K562 (cell line): ENCODE measurements at regions not wholly inside any gene's neighbourhood (a gene's known extent, or its start where the extent isn't known, plus 50 kb on each side); places are given as distances from the start of the nearest gene placed in this dataset.

Source experiments
- ATAC-seq: fragments of 200-7000 bp; cut with Tn5 transposase; 3 replicates; pipeline ENCODE4 v1.9.1; 2020; ENCODE audit warnings: moderate library complexity
- BruUV-seq: library from RNA; stranded (reverse); fragments of 400-500 nt; replicated peaks from 2 replicates; lab custom pipeline; 2021; lab: Mats Ljungman, UMichigan
- CTCF ChIA-PET: fragments of 300-600 bp; formaldehyde crosslinking; extraction: SDS; loops from one replicate; lab custom pipeline; 2021; ENCODE audit warnings: low intra/inter-chr PET ratio; lab: Yijun Ruan, JAX
- POLR2A ChIA-PET: fragments of 300-600, 350-650 bp; sonication (Branson Sonifier 250); formaldehyde crosslinking; extraction: SDS; loops from one replicate; lab custom pipeline; 2021; ENCODE audit warnings: antibody characterized with exemption, inconsistent platforms; lab: Yijun Ruan, JAX
- DNase-seq, 4 experiments: peaks; one replicate each; pipeline versions ENCODE4 v3.0.0 to v3.0.0-alpha.2; 2011 to 2018; ENCODE audit warnings: low spot score in 3 of 4, mixed read lengths in 3 of 4; ENCODE audit errors: extremely low read depth in 1 of 4
- FAIRE-seq: peaks from 2 replicates; lab custom pipeline; 2011; peaks lifted over from hg19 to GRCh38; lab: Jason Lieb, UNC
- H2AFZ ChIP-seq: 2 replicates; pipeline ENCODE4 v1.6.0; 2011; ENCODE audit warnings: low read depth, low read length, control low read depth, inconsistent platforms
- H3K27ac ChIP-seq: fragments of 200-600 bp; 3 replicates; pipeline ENCODE4 v1.8.0; 2011; ENCODE audit warnings: low read depth, mild to moderate bottlenecking, control low read depth, inconsistent platforms, low read length, moderate library complexity, mixed read lengths; ENCODE audit errors: extremely low read depth
- H3K27me3 ChIP-seq, 2 experiments: fragments of 300-600 bp in 1 of 2; 2 replicates in 1 of 2; 3 replicates in 1 of 2; pipeline versions ENCODE4 v1.6.0 to v1.8.0; 2011; ENCODE audit warnings: inconsistent platforms in 2 of 2, low read length in 2 of 2, mild to moderate bottlenecking in 1 of 2, mixed read lengths in 1 of 2, moderate library complexity in 1 of 2; ENCODE audit not compliant: control insufficient read depth in 2 of 2, insufficient read depth in 2 of 2
- H3K36me3 ChIP-seq: fragments of 300-600 bp; 3 replicates; pipeline ENCODE4 v1.8.0; 2011; ENCODE audit warnings: mild to moderate bottlenecking, low read length, inconsistent platforms; ENCODE audit not compliant: control insufficient read depth, insufficient read depth
- H3K4me1 ChIP-seq, 2 experiments: fragments of 200-600 bp in 1 of 2; replicated peaks in 1 of 2; 2 replicates in 1 of 2; 3 replicates in 1 of 2; pipeline versions ENCODE4 v1.5.1 to v1.8.0; 2011; ENCODE audit warnings: inconsistent platforms in 2 of 2, low read length in 2 of 2, mild to moderate bottlenecking in 1 of 2, mixed read lengths in 1 of 2, moderate library complexity in 1 of 2; ENCODE audit not compliant: control insufficient read depth in 2 of 2, insufficient read depth in 2 of 2
- H3K4me2 ChIP-seq: 2 replicates; pipeline ENCODE4 v1.6.1; 2011; ENCODE audit warnings: low read length, control low read depth, inconsistent platforms, mixed read lengths; ENCODE audit not compliant: insufficient read depth
- H3K4me3 ChIP-seq: fragments of 200-600 bp; sonication (generic), shearing (Covaris generic); 2 replicates; pipeline ENCODE4 v1.5.1; 2016; ENCODE audit warnings: control low read depth, inconsistent platforms
- H3K79me2 ChIP-seq: fragments of 200-600 bp; 3 replicates; pipeline ENCODE4 v1.8.0; 2011; ENCODE audit warnings: low read length, inconsistent platforms; ENCODE audit not compliant: control insufficient read depth, insufficient read depth
- H3K9ac ChIP-seq, 2 experiments: 2 replicates each; pipeline versions ENCODE4 v1.6.0 to v1.6.1; 2011; ENCODE audit warnings: low read depth in 2 of 2, low read length in 2 of 2, control low read depth in 1 of 2, inconsistent platforms in 1 of 2, mild to moderate bottlenecking in 1 of 2, mixed read lengths in 1 of 2; ENCODE audit not compliant: insufficient read depth in 1 of 2
- H3K9me1 ChIP-seq: one replicate; pipeline ENCODE4 v1.6.0; 2011; ENCODE audit warnings: inconsistent platforms, mild to moderate bottlenecking, low read length, moderate library complexity; ENCODE audit not compliant: control insufficient read depth, insufficient read depth
- H3K9me3 ChIP-seq: replicated peaks from 2 replicates; pipeline ENCODE4 v1.5.1; 2011; ENCODE audit warnings: low read depth, low read length, inconsistent platforms; ENCODE audit not compliant: control insufficient read depth, insufficient read depth
- H4K20me1 ChIP-seq: replicated peaks from 2 replicates; pipeline ENCODE4 v1.6.1; 2011; ENCODE audit warnings: low read length, inconsistent platforms, mixed read lengths; ENCODE audit not compliant: control insufficient read depth, insufficient read depth
- CBFA2T3 ChIP-seq: fragments of 450-650 bp; IDR thresholded peaks from 2 replicates; pipeline ENCODE4 v1.6.1; 2017
- DLX4 ChIP-seq: fragments of 250-450 bp; sonication (Bioruptor Pico); IDR thresholded peaks from 2 replicates; pipeline ENCODE4 v1.6.1; 2021; ENCODE audit warnings: mild to moderate bottlenecking
- FOXM1 ChIP-seq, 2 experiments: fragments of 450-650 bp in 1 of 2; sonication (generic) in 1 of 2; formaldehyde crosslinking in 1 of 2; IDR thresholded peaks; 2 replicates each; pipeline versions ENCODE4 v1.6.1 to v1.9.0; 2017 to 2022; ENCODE audit warnings: low read depth in 2 of 2, mild to moderate bottlenecking in 2 of 2, missing genetic modification reagents in 1 of 2, moderate library complexity in 1 of 2
- FOXP1 ChIP-seq: sonication (generic); formaldehyde crosslinking; IDR thresholded peaks from 2 replicates; pipeline ENCODE4 v1.8.0; 2022; ENCODE audit warnings: mild to moderate bottlenecking, missing genetic modification reagents
- HLTF ChIP-seq: fragments of 450-650 bp; IDR thresholded peaks from 2 replicates; pipeline ENCODE4 v1.6.1; 2016
- NFIC ChIP-seq: fragments of 450-650 bp; IDR thresholded peaks from 2 replicates; pipeline ENCODE4 v1.6.1; 2017; ENCODE audit warnings: mild to moderate bottlenecking, inconsistent platforms
- RREB1 ChIP-seq: fragments of 250-450 bp; sonication (Bioruptor Pico); IDR thresholded peaks from 2 replicates; pipeline ENCODE4 v1.4.0; 2020
- WGBS: fragments of 100-300 bp; shearing (Covaris generic); methylation state at CpG from one replicate; pipeline ENCODE4 v1.1.6; 2016; ENCODE audit warnings: low coverage, mixed read lengths; ENCODE audit not compliant: insufficient coverage; ENCODE audit errors: missing lambda C conversion rate; 5-methylcytosine and 5-hydroxymethylcytosine counted together
- in situ Hi-C: fragments of 300-500 bp; cut with MboI; formaldehyde crosslinking; loops from 4 replicates; pipeline ENCODE4 v1.15.0; 2018; ENCODE audit warnings: inconsistent platforms, mixed read lengths
- intact Hi-C: fragments of 100-400 bp; cut with micrococcal nuclease; formaldehyde crosslinking; loops from 2 replicates; pipeline ENCODE4 v1.14.2; 2022

- H3K27me3 ChIP-seq = no peaks in the 10 kb centered on the region
- H3K9me3 ChIP-seq = no peaks in the 10 kb centered on the region
- intact Hi-C loops (no loop called here), in situ Hi-C loops (no loop called here)
- no peak for ATAC-seq
- H3K4me1 ChIP-seq = no peaks in the 10 kb centered on the region
- H3K4me2 ChIP-seq = no peak overlapping the region
- no peak overlapping the region for H3K4me3 ChIP-seq
- FAIRE-seq = no peak
- ChIA-PET CTCF (no interaction called here), POLR2A (no interaction called here)
- H3K36me3 ChIP-seq = no peaks in the 10 kb centered on the region
- no peak for DNase-seq
- no peak for TF ChIP-seq DLX4
- no peak for TF ChIP-seq FOXM1 (IDR thresholded peaks at IDR 0.05; ENCODE audit: low read depth)
- no peak for TF ChIP-seq FOXM1 (CRISPR knock-in tag; IDR thresholded peaks at IDR 0.05; ENCODE audit: low read depth)
- no peak for TF ChIP-seq CBFA2T3
- no peak for TF ChIP-seq NFIC
- no peak for TF ChIP-seq HLTF
- no peaks in the 10 kb centered on the region for H3K9me1 ChIP-seq
- 0% methylated on average over 1 of the region's 1 CpG for WGBS
- H3K27ac ChIP-seq = no peak overlapping the region
- H4K20me1 ChIP-seq = no peaks in the 10 kb centered on the region
- no TSS peak for BruUV-seq
- no peak overlapping the region for H3K9ac ChIP-seq
- H2AFZ ChIP-seq = no peak overlapping the region
- H3K79me2 ChIP-seq = no peaks in the 10 kb centered on the region
These were observed 409.8 kb upstream of the CELF4 start for GRCh38 chr18:37975446-37975845.

- TF ChIP-seq RREB1 (CRISPR knock-in tag) (no peak), FOXP1 (no peak)
- Histone ChIP-seq H3K4me3 (no peak overlapping the region), H3K27me3 (no peaks in the 10 kb centered on the region), H3K27ac (no peak overlapping the region), H4K20me1 (no peaks in the 10 kb centered on the region), H3K9ac (no peak overlapping the region), H3K36me3 (no peaks in the 10 kb centered on the region), H3K4me1 (no peaks in the 10 kb centered on the region), H2AFZ (no peak overlapping the region), H3K79me2 (no peaks in the 10 kb centered on the region), H3K4me2 (no peak overlapping the region), H3K9me1 (no peaks in the 10 kb centered on the region), H3K9me3 (no peaks in the 10 kb centered on the region; the same call in 1 of the 2 replicates)
- no TSS peak for BruUV-seq
- FAIRE-seq (no peak), DNase-seq (no peak), ATAC-seq (no peak)
- POLR2A ChIA-PET = no interaction called here
- intact Hi-C loops = no loop called here
- CTCF ChIA-PET = no interaction called here
- in situ Hi-C loops = no loop called here
- 0% methylated on average over 1 of the region's 1 CpG for WGBS
These were observed 401.7 kb upstream of the CELF4 start for GRCh38 chr18:37967261-37967660.
